ENCODE measurements at regions not wholly inside any gene's neighbourhood (a gene's known extent, or its start where the extent isn't known, plus 50 kb on each side); places are given as distances from the start of the nearest gene placed in this dataset. TPM values are rescaled to one million over a fixed set of nuclear protein-coding genes. Genes with fewer than 3 reads are reported as not detected.
A peak's percentile ranks its signal among the peaks of the same experiment; 100 is the strongest.

DNA sequence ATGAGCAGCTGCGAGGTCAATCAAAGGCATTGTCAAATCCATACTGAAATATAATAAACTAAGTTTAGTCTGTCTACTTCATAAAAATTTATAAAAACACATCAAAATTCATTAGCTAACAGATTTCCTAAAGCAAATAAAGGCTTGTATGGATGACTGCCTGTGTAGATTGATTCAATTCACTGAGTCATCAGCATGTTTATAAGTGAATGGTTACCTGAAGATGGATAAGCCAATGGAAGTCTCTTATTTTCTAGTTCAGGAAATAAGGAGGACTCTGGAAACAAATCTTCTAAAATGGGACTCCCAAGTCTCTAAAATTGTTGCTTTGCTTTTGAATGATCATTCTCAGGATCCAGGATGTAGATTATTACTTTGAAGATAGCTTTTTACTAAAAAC lies 57.0 kb upstream of the HNRNPA3 start:
- DNase-seq (peak; percentile 43), ATAC-seq (peak; percentile 53)
- no peak overlapping the region for H3K4me3 ChIP-seq (ENCODE audit: low read length)
- TF ChIP-seq EZH2phosphoT487 (IDR thresholded peaks at IDR 0.05; ENCODE audit: borderline replicate concordance, low read length) (no peak), EZH2 (IDR thresholded peaks at IDR 0.05; ENCODE audit: low read length, unreplicated experiment) (no peak)
- TF ChIP-seq, protein P1, sequence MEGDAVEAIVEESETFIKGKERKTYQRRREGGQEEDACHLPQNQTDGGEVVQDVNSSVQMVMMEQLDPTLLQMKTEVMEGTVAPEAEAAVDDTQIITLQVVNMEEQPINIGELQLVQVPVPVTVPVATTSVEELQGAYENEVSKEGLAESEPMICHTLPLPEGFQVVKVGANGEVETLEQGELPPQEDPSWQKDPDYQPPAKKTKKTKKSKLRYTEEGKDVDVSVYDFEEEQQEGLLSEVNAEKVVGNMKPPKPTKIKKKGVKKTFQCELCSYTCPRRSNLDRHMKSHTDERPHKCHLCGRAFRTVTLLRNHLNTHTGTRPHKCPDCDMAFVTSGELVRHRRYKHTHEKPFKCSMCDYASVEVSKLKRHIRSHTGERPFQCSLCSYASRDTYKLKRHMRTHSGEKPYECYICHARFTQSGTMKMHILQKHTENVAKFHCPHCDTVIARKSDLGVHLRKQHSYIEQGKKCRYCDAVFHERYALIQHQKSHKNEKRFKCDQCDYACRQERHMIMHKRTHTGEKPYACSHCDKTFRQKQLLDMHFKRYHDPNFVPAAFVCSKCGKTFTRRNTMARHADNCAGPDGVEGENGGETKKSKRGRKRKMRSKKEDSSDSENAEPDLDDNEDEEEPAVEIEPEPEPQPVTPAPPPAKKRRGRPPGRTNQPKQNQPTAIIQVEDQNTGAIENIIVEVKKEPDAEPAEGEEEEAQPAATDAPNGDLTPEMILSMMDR (conservative IDR thresholded peaks at IDR 0.05; ENCODE audit: low read depth, low read length) = no peak
- no peaks in the 10 kb centered on the region for H3K79me2 ChIP-seq (ENCODE audit: low read length)
- no peaks in the 10 kb centered on the region for H3K9me3 ChIP-seq (ENCODE audit: low read length)
- H3K4me1 ChIP-seq (ENCODE audit: insufficient read depth, low read length) = no peaks in the 10 kb centered on the region
- H2AFZ ChIP-seq (ENCODE audit: low read length) = no peak overlapping the region
- ChIA-PET POLR2A (ENCODE audit: unreplicated experiment) (interaction anchor here (0.6 kb wide), 1 partner anchor 42 kb away, joined by 4 read pairs; no protein-coding TSS in a partner anchor), CTCF (interaction anchor here (1.0 kb wide), 1 partner anchor 9 kb away, joined by 9 read pairs; no protein-coding TSS in a partner anchor)
- H4K20me1 ChIP-seq (ENCODE audit: low read length) = no peaks in the 10 kb centered on the region
- BruUV-seq (replicated peaks) = no TSS peak
- no peaks in the 10 kb centered on the region for H3F3A ChIP-seq (ENCODE audit: low read length, unreplicated experiment)
- no peak overlapping the region for H3K27ac ChIP-seq (ENCODE audit: low read length)
- peaks cover 14% of the 10 kb centered on the region for H3K27me3 ChIP-seq (ENCODE audit: low read length)
- no peaks in the 10 kb centered on the region for H3K9me2 ChIP-seq (replicated peaks; ENCODE audit: low read length)
- no peak overlapping the region for H3K9ac ChIP-seq (ENCODE audit: low read length)
- H3K36me3 ChIP-seq (ENCODE audit: low read depth, low read length) = no peaks in the 10 kb centered on the region
- H3K4me2 ChIP-seq (ENCODE audit: low read length) = no peak overlapping the region
- intact Hi-C loops (cut with micrococcal nuclease) = no loop called here

DNA sequence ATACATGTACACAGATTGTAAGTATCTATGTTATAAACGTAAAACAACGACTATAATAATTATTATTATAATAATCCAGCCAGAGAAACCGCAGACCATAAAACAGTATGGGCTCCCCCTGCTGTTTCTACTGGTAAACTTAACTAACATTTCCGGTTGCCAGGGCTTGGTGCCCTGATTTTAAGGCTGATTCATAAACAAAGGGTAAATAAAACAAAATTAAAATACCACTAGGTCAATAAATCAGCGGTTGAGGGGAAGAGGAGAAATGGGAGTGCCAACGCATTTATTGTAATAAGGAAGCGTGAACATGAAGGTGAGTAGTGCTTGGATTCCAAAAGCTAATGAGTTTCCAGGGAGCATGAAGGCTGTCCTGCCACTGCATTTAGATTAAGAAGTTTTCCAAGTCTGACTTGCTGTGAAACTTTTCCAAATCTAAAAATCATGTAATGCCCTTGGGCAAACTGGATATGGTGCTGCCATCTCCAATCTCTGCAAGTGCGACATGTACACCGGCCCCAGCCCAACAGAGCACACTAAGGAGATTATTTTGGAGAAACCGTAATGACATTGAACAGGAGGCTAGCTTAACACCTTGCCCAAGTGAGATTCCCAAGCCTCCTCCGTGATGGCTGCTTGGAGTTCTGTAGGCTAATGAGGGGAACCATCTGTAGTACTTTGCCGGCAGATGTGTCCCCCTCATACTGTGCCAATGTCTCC lies 50.7 kb upstream of the HNRNPA3 start:
- Histone ChIP-seq H3F3A (ENCODE audit: low read length, unreplicated experiment) (no peaks in the 10 kb centered on the region), H3K4me1 (ENCODE audit: insufficient read depth, low read length) (peaks cover 27% of the 10 kb centered on the region), H3K4me3 (ENCODE audit: low read length) (no peak overlapping the region; the same call in 1 of the 2 replicates), H2AFZ (ENCODE audit: low read length) (peak overlapping the region; percentile 16; the same call in 1 of the 2 replicates), H3K27me3 (ENCODE audit: low read length) (no peaks in the 10 kb centered on the region), H3K9me3 (ENCODE audit: low read length) (no peaks in the 10 kb centered on the region), H3K79me2 (ENCODE audit: low read length) (no peaks in the 10 kb centered on the region), H3K9ac (ENCODE audit: low read length) (no peak overlapping the region), H3K27ac (ENCODE audit: low read length) (no peak overlapping the region), H3K4me2 (ENCODE audit: low read length) (peak overlapping the region; percentile 42), H3K9me2 (replicated peaks; ENCODE audit: low read length) (no peaks in the 10 kb centered on the region), H4K20me1 (ENCODE audit: low read length) (no peaks in the 10 kb centered on the region), H3K36me3 (ENCODE audit: low read depth, low read length) (no peaks in the 10 kb centered on the region)
- no TSS peak for BruUV-seq (replicated peaks)
- peak; percentile 71 for DNase-seq
- ChIA-PET POLR2A (ENCODE audit: unreplicated experiment) (no interaction called here), CTCF (interaction anchor here (0.7 kb wide), 1 partner anchor 37 kb away, joined by 4 read pairs; no protein-coding TSS in a partner anchor)
- no peak for TF ChIP-seq EZH2 (IDR thresholded peaks at IDR 0.05; ENCODE audit: low read length, unreplicated experiment)
- TF ChIP-seq EZH2phosphoT487 (IDR thresholded peaks at IDR 0.05; ENCODE audit: borderline replicate concordance, low read length) = no peak
- TF ChIP-seq, protein P1 (conservative IDR thresholded peaks at IDR 0.05; ENCODE audit: low read depth, low read length) = peak; percentile 70
- ATAC-seq = peak; percentile 50
- intact Hi-C loops (cut with micrococcal nuclease) = loop anchor here (5.0 kb wide), 1 partner anchor 440 kb away; no protein-coding TSS in a partner anchor

Small RNA genes in the stretch of these regions (microRNA-seq; reads per million reads assigned to microRNA genes)
- not detected for gene MIR1246 (ENCODE audit: unreplicated experiment)
